Liver (tissue), 3 donors: ENCODE measurements at regions not wholly inside any gene's neighbourhood (a gene's known extent, or its start where the extent isn't known, plus 50 kb on each side); places are given as distances from the start of the nearest gene placed in this dataset.

Source experiments
- ATF3 ChIP-seq: IDR thresholded peaks from 2 replicates; pipeline ENCODE4 v1.6.1; 2016; ENCODE audit warnings: antibody characterized with exemption
- CTCF ChIP-seq: fragments of 150-350 bp; IDR thresholded peaks from 2 replicates; pipeline ENCODE4 v1.5.1; 2017; ENCODE audit warnings: improper control_type of control experiment, low read depth, low read length; ENCODE audit not compliant: missing input control
- EGR1 ChIP-seq, 2 donors: IDR thresholded peaks; 2 replicates each; pipeline ENCODE4 v1.6.1; 2016 to 2018; ENCODE audit warnings: antibody characterized with exemption in 2 of 2, low read depth in 2 of 2
- GABPA ChIP-seq, 2 donors: IDR thresholded peaks in 1 of 2; conservative IDR thresholded peaks in 1 of 2; 2 replicates each; pipeline ENCODE4 v1.6.1; 2016; ENCODE audit warnings: antibody characterized with exemption in 2 of 2, mild to moderate bottlenecking in 1 of 2, moderate library complexity in 1 of 2
- HNF4G ChIP-seq: IDR thresholded peaks from 2 replicates; pipeline ENCODE4 v1.6.1; 2016; ENCODE audit warnings: antibody characterized with exemption
- JUND ChIP-seq, 2 donors: IDR thresholded peaks; 2 replicates each; pipeline ENCODE4 v1.6.1; 2016; ENCODE audit warnings: antibody characterized with exemption in 2 of 2
- RAD21 ChIP-seq, 2 donors: IDR thresholded peaks; 2 replicates each; pipeline ENCODE4 v1.6.1; 2016; ENCODE audit warnings: antibody characterized with exemption in 2 of 2, mild to moderate bottlenecking in 2 of 2
- REST ChIP-seq: IDR thresholded peaks from 2 replicates; pipeline ENCODE4 v1.6.1; 2016; ENCODE audit warnings: antibody characterized with exemption, mild to moderate bottlenecking
- RXRA ChIP-seq, 2 donors: IDR thresholded peaks; 2 replicates each; pipeline ENCODE4 v1.6.1; 2017 to 2018; ENCODE audit warnings: antibody characterized with exemption in 2 of 2, mild to moderate bottlenecking in 1 of 2
- SP1 ChIP-seq: IDR thresholded peaks from 2 replicates; pipeline ENCODE4 v1.6.1; 2018; ENCODE audit warnings: antibody characterized with exemption, mild to moderate bottlenecking
- TAF1 ChIP-seq: conservative IDR thresholded peaks from 2 replicates; pipeline ENCODE4 v1.6.1; 2016; ENCODE audit warnings: antibody characterized with exemption, mild to moderate bottlenecking
- YY1 ChIP-seq: IDR thresholded peaks from 2 replicates; pipeline ENCODE4 v1.6.1; 2016; ENCODE audit warnings: antibody characterized with exemption, mild to moderate bottlenecking
- TF ChIP-seq, protein P1 (sequence below): IDR thresholded peaks from 2 replicates; pipeline ENCODE4 v1.6.1; 2016; ENCODE audit warnings: antibody characterized with exemption
- donor health status: healthy.
- donor health status: healthy.

GRCh38 chr3:117298273-117298672, 588.7 kb downstream of the TUSC7 start:
- TF ChIP-seq CTCF (no peak), TAF1 (no peak), REST (no peak), SP1 (no peak), RAD21 (IDR thresholded peaks at IDR 0.05) (no peak), RXRA (IDR thresholded peaks at IDR 0.05) (no peak), YY1 (no peak), ATF3 (no peak), EGR1 (IDR thresholded peaks at IDR 0.05; ENCODE audit: low read depth in 2 of 2) (no peak), HNF4G (no peak), JUND (IDR thresholded peaks at IDR 0.05) (no peak), GABPA (IDR thresholded peaks at IDR 0.05 in 1 of 2, conservative IDR thresholded peaks at IDR 0.05 in 1 of 2) (no peak)
- TF ChIP-seq, protein P1, sequence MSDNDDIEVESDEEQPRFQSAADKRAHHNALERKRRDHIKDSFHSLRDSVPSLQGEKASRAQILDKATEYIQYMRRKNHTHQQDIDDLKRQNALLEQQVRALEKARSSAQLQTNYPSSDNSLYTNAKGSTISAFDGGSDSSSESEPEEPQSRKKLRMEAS = no peak
